GM11168 (cell line): ENCODE measurements at regions not wholly inside any gene's neighbourhood (a gene's known extent, or its start where the extent isn't known, plus 50 kb on each side); places are given as distances from the start of the nearest gene placed in this dataset.

Experiments used
- in situ Hi-C: fragments of 300-500 bp; cut with MboI; formaldehyde crosslinking; loops from one replicate; pipeline ENCODE4 v1.12.0; 2022; ENCODE audit warnings: low sequenced_read_pairs; ENCODE audit not compliant: unreplicated experiment

DNA sequence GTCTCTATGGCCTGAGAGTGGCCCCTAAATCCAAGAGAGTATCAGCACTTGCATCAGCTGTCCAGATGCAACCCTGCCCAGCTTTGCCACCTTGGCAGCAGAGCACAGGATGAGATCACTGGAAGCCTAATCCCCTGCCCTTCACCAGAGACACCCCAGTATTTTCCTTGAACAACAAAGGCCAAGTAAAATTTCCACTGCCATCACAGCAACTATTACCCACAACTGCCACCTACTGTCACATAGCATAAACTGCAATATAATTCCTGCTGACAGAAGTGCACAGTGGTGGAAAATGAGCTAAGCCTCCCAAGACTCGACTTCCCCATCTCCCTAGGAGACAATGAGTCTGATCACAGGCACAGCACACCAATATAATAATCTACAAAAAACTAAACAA, 462.8 kb upstream of the ZWINT start:
- in situ Hi-C loops, result loop anchor here (10.0 kb wide), 1 partner anchor 1159 kb away; no protein-coding TSS in a partner anchor

DNA sequence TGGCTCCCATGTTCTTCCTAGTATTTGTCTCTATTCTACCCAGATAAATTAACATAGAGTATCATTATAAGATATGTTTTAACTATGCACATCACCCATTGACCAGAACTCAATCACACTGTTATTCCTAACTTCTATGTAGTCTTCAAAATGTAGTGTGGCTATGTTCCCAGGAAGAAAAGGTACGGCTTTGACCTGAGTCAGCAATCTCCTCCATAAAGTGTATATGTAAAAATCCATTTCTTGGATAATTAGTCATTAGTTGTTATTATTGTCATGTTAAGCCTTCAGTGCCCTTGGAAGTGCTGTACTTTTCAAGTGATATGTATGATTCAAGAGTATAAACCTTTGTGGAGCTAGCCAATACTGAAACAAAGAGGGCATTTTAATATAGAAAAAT, 444.0 kb upstream of the ZWINT start:
- in situ Hi-C loops, result no loop called here

DNA sequence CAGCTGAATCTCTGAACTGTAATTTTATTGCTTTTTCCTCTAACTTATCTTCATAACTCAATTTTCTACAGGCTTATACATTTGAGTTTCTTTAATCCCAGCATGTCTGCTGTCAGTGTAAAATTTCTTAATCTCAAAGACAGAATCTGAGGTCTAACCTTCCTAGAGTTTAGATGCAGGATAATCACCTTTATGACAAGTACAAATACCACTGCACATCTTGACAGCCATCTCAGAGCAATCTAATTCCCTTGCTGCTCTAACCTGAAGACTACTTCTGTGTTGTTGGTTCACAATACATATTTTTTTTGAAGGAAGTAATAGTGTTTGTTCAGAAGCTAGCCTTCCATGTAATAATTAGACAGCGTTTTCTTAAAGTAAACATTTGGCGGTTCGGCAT, 424.2 kb upstream of the ZWINT start:
- in situ Hi-C loops, result no loop called here

DNA sequence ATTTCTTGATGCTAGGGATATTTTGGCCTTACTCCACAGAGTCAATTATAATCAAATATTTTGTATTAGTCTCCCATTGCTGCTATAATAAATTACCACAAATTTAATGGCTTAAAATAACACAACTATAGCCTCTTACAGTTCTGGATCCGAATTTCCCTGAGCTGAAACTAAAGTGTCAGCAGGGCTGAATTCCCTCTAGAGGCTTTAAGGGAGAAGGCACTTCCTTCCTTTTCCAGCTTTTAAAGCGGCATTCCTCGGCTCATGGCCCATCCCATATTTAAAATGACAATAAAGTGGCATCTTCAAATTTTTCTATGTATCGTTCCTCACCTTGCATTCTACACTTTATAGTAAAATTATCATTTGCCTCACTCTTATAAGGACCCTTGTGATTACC, 421.4 kb upstream of the ZWINT start:
- in situ Hi-C loops, result no loop called here

DNA sequence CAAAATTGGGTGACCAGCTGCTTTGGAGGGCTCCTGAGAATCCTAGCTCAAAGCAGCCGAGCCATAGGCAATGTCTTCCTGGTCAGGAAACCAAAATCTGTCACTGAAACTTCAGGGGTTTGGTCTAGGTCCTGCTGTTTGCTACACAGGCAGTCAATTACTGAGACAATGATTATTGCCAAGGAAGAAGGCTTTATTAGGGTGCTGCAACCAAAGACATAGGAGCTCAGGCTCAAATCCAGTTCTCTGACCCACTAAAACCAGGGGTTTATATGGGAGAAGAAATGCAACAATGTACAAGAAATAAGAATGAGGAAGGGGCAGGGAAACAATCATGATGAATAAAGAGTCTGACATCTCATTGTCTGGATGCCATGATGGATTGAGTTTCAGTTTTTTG, 410.3 kb upstream of the ZWINT start:
- in situ Hi-C loops, result no loop called here

DNA sequence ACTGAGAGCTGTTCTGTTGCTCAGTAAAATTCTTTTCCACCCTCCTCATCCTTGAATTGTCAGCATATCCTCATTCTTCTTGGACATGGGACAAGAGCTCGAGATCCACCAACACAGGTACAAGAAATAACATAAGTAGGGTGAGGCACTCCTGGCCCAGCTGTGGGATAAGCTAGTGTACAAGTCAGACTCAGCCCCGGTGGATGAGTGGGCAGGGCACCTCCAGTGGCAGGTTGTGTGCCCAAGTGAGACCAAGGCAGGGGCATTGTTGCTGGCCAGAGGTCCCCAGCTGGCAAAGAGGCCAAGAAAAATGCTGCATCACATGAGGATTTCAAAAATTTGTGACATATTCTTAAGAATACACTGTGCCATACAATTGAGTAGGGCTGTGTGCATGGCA, 402.0 kb upstream of the ZWINT start:
- in situ Hi-C loops, result no loop called here

DNA sequence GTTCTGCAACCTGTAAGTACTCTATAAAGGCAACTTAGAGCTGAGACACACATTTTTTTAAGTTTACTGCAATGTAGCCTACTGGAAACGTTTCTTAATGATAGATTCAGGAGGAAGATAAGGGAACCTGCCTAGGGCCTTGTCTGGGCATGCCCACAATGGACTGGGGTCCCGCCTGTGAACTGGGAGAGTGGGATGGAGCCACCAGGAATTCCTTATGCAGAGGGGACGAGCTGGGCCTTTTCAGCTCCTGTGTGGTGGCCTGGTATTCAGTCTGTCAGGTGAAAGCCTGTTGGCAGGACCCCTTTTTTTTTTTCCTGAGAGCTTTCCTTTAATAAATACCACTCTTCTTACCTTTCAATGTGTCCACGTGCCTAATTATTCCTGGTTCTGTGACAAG, 384.4 kb upstream of the ZWINT start:
- in situ Hi-C loops, result no loop called here

DNA sequence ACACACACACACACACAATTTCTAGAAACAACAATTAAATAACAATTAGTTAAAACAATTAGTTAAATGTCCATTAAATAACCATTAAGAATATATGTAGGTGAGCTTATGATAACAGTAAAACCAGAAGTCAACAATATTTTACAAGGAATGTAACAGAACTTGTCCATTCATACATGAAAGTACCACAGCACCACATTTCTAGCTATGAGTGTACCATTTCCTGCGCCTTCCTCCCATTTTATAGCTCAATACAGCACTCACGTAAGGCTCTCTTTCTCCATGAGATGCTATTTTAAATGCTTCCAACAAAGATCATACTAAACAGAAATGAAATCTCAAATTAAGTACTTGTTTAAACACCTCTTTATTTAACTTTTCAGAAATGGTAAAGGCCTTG, 367.3 kb upstream of the ZWINT start:
- in situ Hi-C loops, result no loop called here

DNA sequence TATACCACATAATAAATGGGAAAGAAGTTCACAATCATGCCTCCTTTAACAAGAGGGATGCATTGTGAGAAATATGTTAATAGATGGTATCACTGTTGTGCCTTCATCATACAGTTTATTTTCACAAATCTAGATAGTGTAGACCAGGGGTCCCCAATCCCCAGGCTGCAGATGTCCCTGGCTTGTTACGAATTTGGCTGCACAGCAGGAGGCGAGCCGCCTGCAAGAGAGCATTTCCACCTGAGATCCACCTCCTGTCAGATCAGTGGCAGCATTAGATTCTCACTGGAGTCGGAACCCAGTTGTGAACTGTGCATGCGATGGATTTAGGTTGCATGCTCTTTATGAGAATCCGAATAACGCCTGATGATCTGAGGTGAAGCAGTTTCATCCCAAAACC, 361.9 kb upstream of the ZWINT start:
- in situ Hi-C loops, result no loop called here

DNA sequence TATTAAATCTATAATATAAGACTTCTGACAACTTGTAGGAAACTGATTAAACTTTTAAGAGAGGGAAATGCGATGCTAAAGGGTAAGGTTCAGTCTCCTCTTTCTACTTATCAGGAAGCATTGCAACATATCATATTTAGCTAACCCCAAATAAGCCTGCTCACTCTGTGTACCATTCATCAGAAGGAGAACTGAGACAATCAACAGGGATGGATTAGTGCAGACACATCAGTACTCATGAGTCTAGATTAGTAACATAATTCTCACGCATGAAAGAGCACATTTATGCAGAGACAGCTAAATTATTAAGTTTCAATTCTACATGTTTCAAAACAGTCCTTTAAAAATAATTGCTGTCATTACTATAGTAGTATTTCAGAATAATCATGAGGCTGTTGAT, 354.2 kb upstream of the ZWINT start:
- in situ Hi-C loops, result no loop called here

DNA sequence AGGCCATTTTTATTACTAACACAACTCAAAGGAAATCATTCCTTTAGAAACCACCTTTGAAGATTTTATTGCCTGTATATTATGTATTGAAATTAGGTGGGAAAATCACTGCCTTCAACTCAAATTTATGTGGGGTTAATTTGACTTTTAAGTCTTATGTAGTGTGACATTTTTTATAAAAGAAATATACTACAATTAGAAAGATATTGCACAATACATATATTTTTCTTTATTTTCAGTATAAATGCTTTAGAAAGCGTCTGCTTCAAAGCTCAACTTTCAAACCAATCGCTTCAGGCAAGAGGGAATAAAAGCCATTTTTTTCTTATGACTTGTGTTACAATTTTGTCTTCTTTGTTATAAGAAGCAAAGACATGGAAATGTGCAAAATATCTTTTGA, 337.4 kb upstream of the ZWINT start:
- in situ Hi-C loops, result no loop called here

DNA sequence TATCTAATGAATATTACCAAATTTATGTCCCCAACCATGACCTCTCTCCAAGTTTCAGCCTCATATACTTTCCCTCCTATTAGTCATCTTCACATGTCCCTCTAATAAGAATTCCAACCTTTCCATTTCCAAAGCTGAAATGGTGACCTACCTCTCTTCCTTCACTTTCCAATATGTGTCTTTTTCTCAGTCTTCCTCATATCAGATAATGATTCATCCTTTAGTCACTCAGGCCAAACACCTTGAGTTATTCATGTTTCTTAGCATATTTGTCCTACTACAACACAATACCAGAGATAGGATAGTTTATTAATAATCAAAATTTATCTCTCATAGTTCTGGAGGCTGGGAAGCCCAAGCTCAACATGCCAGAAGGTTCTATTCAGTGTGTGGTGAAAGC, 318.5 kb upstream of the ZWINT start:
- in situ Hi-C loops, result no loop called here

DNA sequence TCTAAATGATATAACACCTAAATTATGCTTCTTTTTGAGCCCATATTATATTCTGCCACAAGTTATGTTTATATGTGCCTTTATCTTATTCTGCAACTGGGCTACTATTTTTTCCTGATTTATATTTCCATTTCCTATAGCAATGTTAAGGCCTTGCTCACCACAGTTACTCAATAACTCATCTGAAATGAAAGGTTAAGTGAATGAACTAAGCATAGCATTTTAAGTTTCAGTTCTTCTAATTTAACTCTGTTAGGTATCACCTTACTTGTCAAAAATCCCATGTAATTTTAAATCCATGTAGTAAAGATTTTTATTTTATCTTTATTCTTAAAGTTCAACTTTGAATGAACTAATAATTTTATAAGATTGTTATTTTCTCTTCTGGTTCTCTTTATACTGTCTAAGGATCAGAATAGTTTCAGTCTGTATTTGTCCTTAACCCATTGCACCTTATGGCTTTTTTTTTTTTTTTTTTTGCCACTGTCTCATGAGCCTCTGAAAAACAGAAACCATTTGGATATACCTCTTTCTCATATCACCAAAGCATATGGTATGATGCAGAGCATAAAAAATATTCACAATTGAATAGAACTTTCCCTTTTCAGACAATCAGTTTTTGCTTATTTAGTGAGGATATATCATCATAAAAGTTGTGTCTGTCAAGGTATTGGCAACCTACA, 301.8 kb upstream of the ZWINT start:
- in situ Hi-C loops, result no loop called here

DNA sequence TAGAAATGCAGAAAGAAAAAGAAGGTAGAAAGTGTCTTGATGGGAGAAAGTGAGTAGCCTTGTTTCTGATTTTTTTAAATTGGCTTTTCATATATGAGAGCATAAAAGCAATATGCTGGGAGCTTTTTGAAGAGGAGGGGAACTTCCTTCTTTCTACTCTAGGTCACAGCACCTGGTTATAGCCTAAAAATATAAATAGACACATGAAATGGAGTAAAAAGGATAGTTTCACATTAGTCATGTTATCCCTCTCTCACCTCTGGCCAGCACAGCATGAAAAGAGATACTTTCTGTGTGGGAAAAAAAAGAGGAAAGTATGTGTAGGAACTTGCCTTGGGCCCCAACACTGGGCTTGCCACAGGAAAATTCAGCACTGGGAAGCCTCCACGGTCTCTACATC, 292.2 kb upstream of the ZWINT start:
- in situ Hi-C loops, result no loop called here

DNA sequence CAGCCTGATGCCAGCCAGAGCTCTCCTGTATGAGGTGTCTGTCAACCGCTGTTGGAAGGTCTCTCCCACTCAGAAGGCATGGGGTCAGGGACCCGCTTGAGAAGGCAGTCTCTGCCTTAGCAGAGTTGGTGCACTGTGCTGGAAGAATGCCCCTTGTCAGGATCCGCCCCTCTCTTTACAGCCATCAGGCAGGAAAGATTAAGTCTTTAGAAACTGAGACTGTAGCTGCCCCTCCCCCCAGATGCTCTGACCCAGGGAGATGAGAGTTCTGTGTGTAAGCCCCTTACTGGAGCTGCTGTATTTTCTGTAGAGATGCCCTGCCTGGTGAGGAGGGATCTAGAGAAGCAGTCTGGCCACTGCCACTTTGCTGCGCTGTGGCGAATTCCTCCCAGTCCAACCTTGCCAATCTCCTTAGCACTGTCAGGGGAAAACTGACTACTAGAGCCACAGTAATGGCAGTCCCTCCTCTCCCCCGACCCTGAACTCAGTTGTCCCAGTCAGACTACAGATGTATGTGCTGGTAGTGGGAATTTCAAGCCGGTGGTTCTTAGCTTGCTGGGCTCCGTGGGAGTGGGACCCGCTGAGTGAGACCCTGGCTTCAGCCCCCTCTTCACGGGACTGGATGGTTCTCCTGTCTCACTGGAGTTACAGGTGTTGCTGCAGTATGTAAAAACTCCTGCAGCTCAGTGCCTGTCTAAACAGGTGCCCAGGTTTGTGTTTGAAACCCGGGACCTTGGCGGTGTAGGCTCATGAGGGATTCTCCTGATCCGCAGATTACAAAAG, 285.5 kb upstream of the ZWINT start:
- in situ Hi-C loops, result no loop called here

DNA sequence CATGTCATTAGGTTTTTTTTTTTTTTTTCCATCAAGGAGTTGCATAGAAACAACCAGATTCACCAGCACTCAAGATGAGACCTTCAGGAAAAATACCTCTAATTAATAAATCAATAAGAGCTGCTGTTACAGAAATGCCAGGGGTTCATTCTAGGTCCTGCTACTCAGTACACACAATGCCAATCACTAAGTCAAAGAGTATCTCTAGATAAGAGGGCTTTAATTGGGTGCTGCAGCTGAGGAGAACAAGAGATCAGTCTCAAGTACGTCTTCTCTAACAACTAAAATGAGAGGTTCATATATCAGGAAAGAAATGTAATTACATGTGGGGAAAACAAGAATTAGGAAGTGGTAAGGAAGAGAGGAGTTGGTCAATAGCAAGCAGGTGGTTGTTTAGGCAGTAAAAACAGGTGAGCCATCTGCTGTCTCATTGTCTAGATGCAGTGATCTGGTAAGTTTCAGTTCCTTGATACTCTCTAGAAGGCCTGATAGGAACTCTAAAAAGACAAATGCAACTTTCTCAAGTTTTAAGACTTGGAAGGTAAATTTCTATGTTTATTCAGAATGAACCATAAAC, 272.9 kb upstream of the ZWINT start:
- in situ Hi-C loops, result no loop called here

DNA sequence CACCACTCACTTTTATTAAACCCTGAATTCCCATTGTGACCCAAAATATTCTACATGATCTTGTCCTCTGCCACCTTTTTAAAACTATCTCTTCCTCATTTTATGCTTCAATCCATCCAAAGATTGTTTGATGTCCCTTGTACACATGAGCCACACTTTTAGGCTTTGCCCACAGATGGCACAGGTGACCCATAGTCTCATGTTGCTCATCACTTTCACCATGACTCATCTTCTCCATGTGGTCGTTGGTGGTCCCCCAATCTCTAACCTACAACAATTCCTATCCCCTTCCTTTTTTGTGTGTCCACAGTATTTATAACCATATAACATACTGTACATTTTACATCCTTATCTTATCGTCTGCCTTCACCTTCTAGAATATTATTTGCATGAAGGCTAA, 271.5 kb upstream of the ZWINT start:
- in situ Hi-C loops, result no loop called here

DNA sequence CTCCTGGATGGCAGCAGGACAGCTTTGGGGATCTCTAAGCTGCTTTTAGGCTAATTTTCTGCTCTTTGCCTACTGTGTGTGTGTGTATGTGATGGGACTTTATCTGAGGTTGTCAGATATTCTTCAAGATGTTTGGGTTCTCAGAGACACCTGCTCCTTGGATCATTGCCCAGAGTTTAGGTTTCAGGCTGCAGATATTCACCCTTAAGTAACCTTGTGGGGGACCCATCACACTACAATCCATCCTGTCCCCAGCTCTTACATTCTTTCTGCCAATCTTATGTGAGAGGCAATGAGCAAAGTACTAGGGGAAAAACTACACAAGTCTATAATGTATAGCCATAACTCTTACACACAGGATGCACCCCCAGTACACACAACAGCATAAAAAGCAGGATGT, 263.0 kb upstream of the ZWINT start:
- in situ Hi-C loops, result no loop called here

DNA sequence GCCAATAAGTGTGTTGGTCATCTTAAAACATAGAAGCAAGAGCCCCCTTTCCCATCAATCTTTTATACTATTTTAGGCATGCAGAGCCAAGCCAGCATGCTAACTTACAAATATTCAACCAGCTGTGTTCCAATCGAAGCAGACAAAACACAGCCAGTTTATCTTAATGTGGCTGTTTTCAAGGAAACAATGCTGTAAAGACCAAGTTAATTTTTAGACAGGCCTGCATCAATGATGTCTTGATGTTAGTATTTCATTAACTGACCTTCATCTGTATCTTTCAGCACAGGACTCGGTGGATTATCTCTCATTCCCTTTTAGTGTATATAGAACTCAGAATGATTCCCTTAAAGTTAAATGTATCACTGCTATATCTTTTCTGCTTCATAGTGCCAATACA, 262.0 kb upstream of the ZWINT start:
- in situ Hi-C loops, result no loop called here

DNA sequence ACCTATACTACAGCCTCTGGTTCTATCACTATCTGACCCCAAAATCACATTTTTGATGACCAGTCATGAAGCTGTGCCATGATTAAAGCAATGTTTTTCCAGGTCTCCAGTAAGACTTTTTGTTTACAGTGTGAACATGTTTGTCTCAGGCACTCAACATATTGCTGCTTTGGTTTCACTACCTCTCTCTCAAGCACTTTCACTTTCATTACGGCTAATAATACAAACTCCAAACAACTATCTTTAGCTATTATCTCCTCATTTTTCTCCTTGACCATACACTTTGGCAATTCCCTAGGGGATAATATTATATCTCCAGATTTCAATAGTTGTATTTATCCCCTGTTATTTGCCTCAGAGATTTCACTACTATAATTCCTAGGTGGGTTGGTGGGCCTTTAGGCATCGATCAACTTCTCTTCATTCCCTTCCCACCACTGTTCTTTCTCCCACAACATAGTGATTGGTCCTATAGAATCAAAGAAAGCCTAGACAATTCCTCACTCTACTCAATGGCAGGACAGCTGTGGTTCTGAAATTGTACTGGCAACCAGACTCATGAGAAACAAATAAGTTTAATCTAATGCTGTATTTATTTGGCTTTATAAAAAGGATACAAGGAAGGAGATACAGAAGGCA, 261.4 kb upstream of the ZWINT start:
- in situ Hi-C loops, result no loop called here

DNA sequence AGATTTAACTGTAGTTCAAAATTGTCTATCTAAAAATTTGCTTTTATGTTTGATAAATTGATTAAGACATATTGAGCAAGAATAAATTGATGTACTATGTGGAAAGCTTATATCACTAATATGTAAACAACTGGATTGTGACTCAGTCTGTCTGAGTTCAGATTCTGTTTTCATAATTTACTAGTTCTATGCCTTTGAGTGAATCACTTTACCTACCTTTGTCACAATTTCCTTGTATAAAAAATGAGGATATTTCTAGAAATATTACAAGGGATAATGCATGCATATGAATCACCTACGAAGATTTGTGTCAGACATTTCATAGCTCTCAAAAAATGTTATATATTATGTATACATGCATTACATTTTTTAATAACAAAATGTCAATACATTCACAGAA, 245.1 kb upstream of the ZWINT start:
- in situ Hi-C loops, result no loop called here
